HUDEP-2 (cell line): ENCODE measurements at regions not wholly inside any gene's neighbourhood (a gene's known extent, or its start where the extent isn't known, plus 50 kb on each side); places are given as distances from the start of the nearest gene placed in this dataset.
"Not testable (repeated sequence)": the region's sequence is repeated elsewhere in the genome, so short reads cannot be mapped to it uniquely, and the experiment has no call there.

Experiments
- DNase-seq, 76 experiments: peaks; one replicate each; lab custom pipeline; 2025; ENCODE audit not compliant: unreplicated experiment in 76 of 76; lab: John Stamatoyannopoulos, UW

- DNase-seq, result no peak
Observed at GRCh38 chr12:88867510-88867909, 287.2 kb upstream of the KITLG start.

- DNase-seq, result no peak
Observed at GRCh38 chr12:88866881-88867280, 286.6 kb upstream of the KITLG start.

GRCh38 chr12:88865537-88865936, 285.3 kb upstream of the KITLG start:
- DNase-seq, result no peak

GRCh38 chr12:88860851-88861250, 280.6 kb upstream of the KITLG start:
- no peak for DNase-seq

- no peak for DNase-seq
Observed at GRCh38 chr12:88856201-88856600, 275.9 kb upstream of the KITLG start.

- DNase-seq, result no peak
Observed at GRCh38 chr12:88855301-88855700, 275.0 kb upstream of the KITLG start.

GRCh38 chr12:88854260-88854659, 274.0 kb upstream of the KITLG start:
- no peak for DNase-seq

GRCh38 chr12:88847246-88847645, 267.0 kb upstream of the KITLG start:
- not testable (repeated sequence) for DNase-seq

- no peak for DNase-seq
Observed at GRCh38 chr12:88844426-88844825, 264.2 kb upstream of the KITLG start.

- no peak for DNase-seq
Observed at GRCh38 chr12:88842314-88842713, 262.0 kb upstream of the KITLG start.

- DNase-seq, result no peak
Observed at GRCh38 chr12:88839486-88839885, 259.2 kb upstream of the KITLG start.

GRCh38 chr12:88836156-88836555, 255.9 kb upstream of the KITLG start:
- no peak for DNase-seq

- DNase-seq, result no peak
Observed at GRCh38 chr12:88834226-88834625, 254.0 kb upstream of the KITLG start.

GRCh38 chr12:88833641-88834116, 253.4 kb upstream of the KITLG start:
- no peak for DNase-seq

GRCh38 chr12:88828537-88828936, 248.3 kb upstream of the KITLG start:
- DNase-seq, result not testable (repeated sequence)

- no peak for DNase-seq
Observed at GRCh38 chr12:88820012-88820411, 239.7 kb upstream of the KITLG start.

- DNase-seq, result no peak
Observed at GRCh38 chr12:88816201-88816600, 235.9 kb upstream of the KITLG start.

- DNase-seq, result no peak
Observed at GRCh38 chr12:88814779-88815178, 234.5 kb upstream of the KITLG start.

- no peak for DNase-seq
Observed at GRCh38 chr12:88812610-88813009, 232.3 kb upstream of the KITLG start.

- DNase-seq, result no peak
Observed at GRCh38 chr12:88810806-88811205, 230.5 kb upstream of the KITLG start.

GRCh38 chr12:88809841-88810240, 229.6 kb upstream of the KITLG start:
- not testable (repeated sequence) for DNase-seq

- DNase-seq, result no peak
Observed at GRCh38 chr12:88805692-88806091, 225.4 kb upstream of the KITLG start.

- no peak for DNase-seq
Observed at GRCh38 chr12:88805286-88805685, 225.0 kb upstream of the KITLG start.
